HG03159 (cell line): ENCODE measurements at regions not wholly inside any gene's neighbourhood (a gene's known extent, or its start where the extent isn't known, plus 50 kb on each side); places are given as distances from the start of the nearest gene placed in this dataset.
A peak's percentile ranks its signal among the peaks of the same experiment; 100 is the strongest.
"Not testable (repeated sequence)": the region's sequence is repeated elsewhere in the genome, so short reads cannot be mapped to it uniquely, and the experiment has no call there.

Source experiments
- ATAC-seq: cut with Tn5 transposase; IDR thresholded peaks from one replicate; pipeline ENCODE4 v1.9.1; 2021; ENCODE audit warnings: mild to moderate bottlenecking, moderate library complexity; ENCODE audit not compliant: unreplicated experiment

DNA sequence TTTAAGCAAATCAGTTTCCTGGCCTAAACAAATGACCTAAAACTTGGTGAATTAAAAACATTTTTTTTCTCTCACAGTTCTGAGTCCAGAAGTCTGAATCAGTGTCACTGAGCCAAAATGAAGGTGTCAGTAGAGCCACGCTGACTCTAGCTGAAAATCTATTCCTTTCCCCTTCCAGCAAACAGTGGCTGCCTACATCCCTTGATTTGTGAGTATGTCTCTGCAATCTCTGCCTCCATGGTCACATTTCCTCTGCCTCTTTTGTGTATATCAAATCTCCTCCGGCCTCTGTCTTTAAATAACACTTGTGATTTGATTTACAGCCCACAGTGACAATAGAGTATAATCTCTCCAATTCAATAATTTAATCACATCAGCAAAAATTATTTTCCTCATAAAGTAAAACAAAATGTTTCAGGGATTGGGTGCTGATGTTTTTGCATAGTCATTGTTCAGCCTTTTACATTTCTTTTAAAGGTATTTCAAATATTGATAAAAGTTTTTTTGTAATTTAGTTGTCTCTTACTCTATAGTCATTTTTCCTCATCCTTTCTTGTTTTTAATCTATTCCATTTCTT lies 1715.4 kb downstream of the BRINP3 start:
- no peak for ATAC-seq

GRCh38 chr1:188763541-188763940 lies 1714.1 kb downstream of the BRINP3 start:
- ATAC-seq: no peak

GRCh38 chr1:188769181-188769580 lies 1708.5 kb downstream of the BRINP3 start:
- ATAC-seq: no peak

DNA sequence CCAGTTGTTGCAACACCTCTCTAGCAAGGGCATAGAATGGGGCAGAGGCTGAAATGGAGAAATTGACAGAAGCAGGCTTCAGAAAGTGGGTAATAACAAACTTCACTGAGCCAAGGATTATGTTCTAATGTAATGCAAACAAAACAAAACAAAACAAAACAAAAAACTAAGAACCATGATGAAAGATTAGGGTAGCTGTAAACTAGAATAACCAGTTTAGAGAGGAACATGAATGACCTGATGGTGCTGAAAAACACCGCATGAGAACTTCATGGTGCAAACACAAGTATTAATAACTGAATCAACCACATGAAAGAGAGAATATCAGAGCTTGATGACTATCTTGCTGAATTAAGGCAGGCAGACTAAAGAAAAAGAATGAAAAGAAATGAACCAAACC lies 1707.7 kb downstream of the BRINP3 start:
- no peak for ATAC-seq

- ATAC-seq: no peak
These were observed 1699.1 kb downstream of the BRINP3 start for GRCh38 chr1:188778578-188778977.

- ATAC-seq: peak; percentile 98
These were observed 1695.3 kb downstream of the BRINP3 start for GRCh38 chr1:188782220-188782841.

DNA sequence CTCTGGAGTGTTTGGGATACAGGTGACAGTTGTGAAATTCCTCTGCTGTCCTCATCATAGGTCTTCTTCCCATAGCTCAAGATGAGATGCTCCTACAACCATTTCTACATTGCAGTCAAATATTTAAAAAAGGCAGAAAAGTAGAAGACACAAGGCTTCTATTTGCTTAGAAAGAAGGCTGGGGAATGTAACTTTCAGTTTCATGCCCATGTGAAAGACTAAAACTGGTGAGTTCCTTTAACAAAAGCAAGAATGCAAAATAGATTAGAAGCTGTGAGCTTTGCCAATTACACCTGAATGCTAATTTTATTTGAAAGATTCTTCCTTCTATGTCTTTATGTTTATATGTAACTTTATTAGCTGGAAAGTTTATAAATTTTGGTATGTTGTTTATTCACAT lies 1682.7 kb downstream of the BRINP3 start:
- ATAC-seq: no peak

DNA sequence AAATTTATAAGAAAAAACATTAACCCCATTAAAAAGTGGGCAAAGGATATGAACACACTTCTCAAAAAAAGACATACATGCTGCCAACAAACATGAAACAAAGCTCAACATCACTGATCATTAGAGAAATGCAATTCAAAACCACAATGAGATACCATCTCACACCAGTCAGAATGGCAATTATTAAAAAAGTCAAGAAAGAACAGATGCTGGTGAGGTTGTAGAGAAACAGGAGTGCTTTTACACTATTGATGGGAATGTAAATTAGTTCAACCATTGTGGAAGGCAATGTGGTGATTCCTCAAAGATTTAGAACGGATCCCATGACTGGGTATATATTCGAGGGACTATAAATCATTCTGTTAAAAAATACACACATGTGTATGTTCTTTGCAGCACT lies 1665.5 kb downstream of the BRINP3 start:
- not testable (repeated sequence) for ATAC-seq

- not testable (repeated sequence) for ATAC-seq
These were observed 1664.7 kb downstream of the BRINP3 start for GRCh38 chr1:188812836-188813573.

DNA sequence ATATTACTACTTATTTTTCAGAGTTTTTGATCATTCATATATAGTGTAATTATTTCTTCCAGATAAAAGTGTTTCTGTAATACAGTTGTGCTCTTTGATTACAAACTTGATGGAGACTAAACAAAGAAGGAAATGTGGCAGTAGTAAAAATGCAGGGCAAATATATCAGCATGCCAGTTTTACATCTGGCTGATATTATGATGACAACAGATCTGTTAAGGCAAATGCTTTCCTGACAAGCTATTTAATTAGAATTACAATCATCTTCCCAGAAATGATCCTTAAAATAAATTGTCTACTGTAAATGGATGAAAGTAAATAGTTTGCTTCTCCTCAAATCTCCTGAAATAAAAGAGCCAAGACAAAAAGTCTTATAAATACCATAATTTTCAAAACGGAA lies 1659.8 kb downstream of the BRINP3 start:
- ATAC-seq: no peak

DNA sequence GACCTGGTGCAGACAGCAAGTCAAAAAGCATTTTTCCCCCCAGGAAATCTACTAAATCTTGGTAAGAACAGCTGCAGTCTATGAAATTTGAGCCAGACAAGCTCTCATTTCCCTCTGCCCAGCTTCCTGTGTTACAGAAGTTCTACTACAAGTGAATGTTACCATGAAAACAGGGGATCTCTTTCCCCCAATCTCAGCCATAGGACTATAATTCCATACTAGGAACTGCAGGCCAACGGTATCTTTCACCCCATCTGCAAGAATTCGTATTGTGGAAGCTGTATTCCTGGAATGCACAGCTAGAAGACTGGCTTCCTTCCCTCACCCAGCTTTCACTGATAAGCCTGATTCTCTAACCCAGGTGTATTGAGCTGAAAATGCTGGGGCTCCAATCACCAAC lies 1655.4 kb downstream of the BRINP3 start:
- no peak for ATAC-seq

GRCh38 chr1:188825471-188825870 lies 1652.2 kb downstream of the BRINP3 start:
- ATAC-seq: no peak

GRCh38 chr1:188826800-188827199 lies 1650.9 kb downstream of the BRINP3 start:
- ATAC-seq: no peak

GRCh38 chr1:188827400-188827799 lies 1650.3 kb downstream of the BRINP3 start:
- ATAC-seq: no peak

DNA sequence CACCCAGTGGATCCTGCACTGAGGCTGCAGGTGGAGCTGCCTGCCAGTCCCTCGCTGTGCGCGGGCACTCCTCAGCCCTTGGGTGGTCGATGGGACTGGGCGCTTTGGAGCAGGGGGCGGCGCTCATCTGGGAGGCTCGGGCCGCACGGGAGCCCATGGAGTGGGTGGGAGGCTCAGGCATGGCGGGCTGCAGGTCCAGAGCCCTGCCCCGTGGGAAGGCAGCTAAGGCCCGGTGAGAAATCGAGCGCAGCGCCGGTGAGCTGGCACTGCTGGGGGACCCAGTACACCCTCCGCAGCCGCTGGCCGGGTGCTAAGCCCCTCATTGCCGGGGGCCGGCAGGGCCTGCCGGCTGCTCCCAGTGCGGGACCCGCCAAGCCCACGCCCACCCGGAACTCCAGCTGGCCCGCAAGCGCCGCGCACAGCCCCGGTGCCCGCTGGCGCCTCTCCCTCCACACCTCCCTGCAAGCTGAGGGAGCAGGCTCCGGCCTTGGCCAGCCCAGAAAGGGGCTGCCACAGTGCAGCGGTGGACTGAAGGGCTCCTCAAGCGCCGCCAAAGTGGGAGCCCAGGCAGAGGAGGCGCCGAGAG lies 1636.5 kb downstream of the BRINP3 start:
- not testable (repeated sequence) for ATAC-seq

DNA sequence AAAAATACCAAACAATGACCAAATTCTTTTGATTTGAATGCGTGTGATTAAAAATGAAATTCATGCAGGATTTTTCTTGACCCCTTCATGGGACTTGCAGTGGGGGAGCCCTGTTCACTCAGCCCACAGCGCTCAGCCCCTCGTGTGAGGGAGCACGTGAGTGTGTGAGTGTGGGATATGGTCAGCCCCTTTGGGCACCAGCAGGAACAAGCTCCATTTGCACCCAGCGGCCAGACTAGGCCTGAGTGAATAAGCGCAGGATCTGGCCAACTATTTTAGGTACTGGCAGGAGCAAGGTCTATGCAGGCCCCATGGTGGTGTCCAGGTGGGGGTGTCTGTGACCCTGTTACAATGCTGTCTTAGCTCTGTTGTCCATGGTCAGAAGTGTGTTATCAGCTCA lies 1631.2 kb downstream of the BRINP3 start:
- no peak for ATAC-seq

DNA sequence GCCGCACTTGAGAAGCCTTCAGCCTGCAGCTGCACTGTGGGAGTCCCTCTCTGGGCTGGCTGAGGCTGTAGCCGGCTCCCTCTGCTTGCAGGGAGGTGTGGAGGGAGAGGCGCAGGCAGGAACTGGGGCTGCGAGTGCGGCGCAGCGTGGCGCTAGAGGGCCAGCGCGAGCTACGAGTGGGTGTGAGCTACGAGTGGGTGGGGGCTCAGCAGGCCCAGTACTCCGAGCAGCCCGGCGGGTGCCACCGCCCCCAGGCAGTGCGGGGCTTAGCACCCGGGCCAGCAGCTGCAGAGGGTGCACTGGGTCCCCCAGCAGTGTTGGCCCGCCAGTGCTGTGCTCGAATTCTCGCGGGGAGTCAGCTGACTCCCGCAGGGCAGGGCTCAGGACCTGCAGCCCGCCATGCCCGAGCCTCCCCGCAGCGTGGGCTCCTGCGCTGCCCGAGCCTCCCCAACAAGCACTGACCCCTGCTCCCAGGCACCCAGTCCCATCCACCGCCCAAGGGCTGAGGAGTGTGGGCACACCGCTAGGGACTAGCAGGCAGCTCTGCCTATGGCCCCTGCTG lies 1620.1 kb downstream of the BRINP3 start:
- no peak for ATAC-seq

GRCh38 chr1:188867614-188868013 lies 1610.0 kb downstream of the BRINP3 start:
- no peak for ATAC-seq

DNA sequence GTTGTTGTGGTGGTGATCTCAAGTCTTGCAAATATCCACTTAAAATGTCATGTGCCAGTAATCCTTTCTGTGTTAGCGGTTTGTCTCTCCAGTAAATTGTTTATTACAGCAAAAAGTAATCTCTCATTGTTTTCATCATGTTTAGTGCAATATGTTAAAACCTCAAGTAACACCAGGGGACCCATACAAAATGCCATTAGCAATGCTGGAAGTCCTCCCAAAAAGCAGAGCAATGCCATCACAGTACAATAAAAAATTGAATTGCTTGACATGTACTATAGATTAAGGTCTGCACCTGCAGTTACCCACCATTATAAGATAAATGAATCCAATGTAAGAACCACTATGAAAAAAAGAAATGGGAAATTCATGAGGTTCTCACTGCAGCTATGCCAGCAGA lies 1606.5 kb downstream of the BRINP3 start:
- ATAC-seq: no peak

GRCh38 chr1:188872376-188872775 lies 1605.3 kb downstream of the BRINP3 start:
- no peak for ATAC-seq

- no peak for ATAC-seq
These were observed 1600.0 kb downstream of the BRINP3 start for GRCh38 chr1:188877668-188878067.

- ATAC-seq: no peak
These were observed 1589.3 kb downstream of the BRINP3 start for GRCh38 chr1:188888386-188888785.
